Endodermal cell (in vitro differentiated cells): ENCODE measurements at regions not wholly inside any gene's neighbourhood (a gene's known extent, or its start where the extent isn't known, plus 50 kb on each side); places are given as distances from the start of the nearest gene placed in this dataset.

Source experiments
- DNase-seq: peaks from one replicate; pipeline ENCODE4 v3.0.0-alpha.2; 2017
- H3K27ac ChIP-seq: 2 replicates; pipeline ENCODE4 v1.5.1; 2013; ENCODE audit warnings: mild to moderate bottlenecking, low read depth, low read length, moderate library complexity
- H3K27me3 ChIP-seq: 2 replicates; pipeline ENCODE4 v1.6.1; 2013; ENCODE audit warnings: mild to moderate bottlenecking, low read length, moderate library complexity; ENCODE audit not compliant: insufficient read depth, control insufficient read depth, poor library complexity, severe bottlenecking
- H3K36me3 ChIP-seq: 2 replicates; pipeline ENCODE4 v1.7.0; 2013; ENCODE audit warnings: mild to moderate bottlenecking, low read length, moderate library complexity; ENCODE audit not compliant: control insufficient read depth, insufficient read depth
- H3K4me1 ChIP-seq: one replicate; pipeline ENCODE4 v1.7.0; 2013; ENCODE audit warnings: low read length; ENCODE audit not compliant: control insufficient read depth, insufficient read depth
- H3K4me3 ChIP-seq: 2 replicates; pipeline ENCODE4 v1.5.1; 2013; ENCODE audit warnings: mild to moderate bottlenecking, low read length, moderate library complexity
- H3K9ac ChIP-seq: 2 replicates; pipeline ENCODE4 v1.6.1; 2013; ENCODE audit warnings: mild to moderate bottlenecking, low read length, moderate library complexity; ENCODE audit not compliant: poor library complexity, severe bottlenecking; ENCODE audit errors: extremely low read depth
- H3K9me3 ChIP-seq: 2 replicates; pipeline ENCODE4 v1.6.1; 2013; ENCODE audit warnings: mild to moderate bottlenecking, low read length, moderate library complexity; ENCODE audit not compliant: control insufficient read depth
- H3K27ac Mint-ChIP-seq: 2 replicates; pipeline ENCODE4 v1.8.0; 2020; ENCODE audit warnings: mixed read lengths
- H3K27me3 Mint-ChIP-seq: 2 replicates; pipeline ENCODE4 v1.8.0; 2021; ENCODE audit warnings: mild to moderate bottlenecking, mixed read lengths; ENCODE audit not compliant: insufficient read depth
- H3K36me3 Mint-ChIP-seq: 2 replicates; pipeline ENCODE4 v1.8.0; 2020; ENCODE audit warnings: low read depth, mixed read lengths
- H3K4me1 Mint-ChIP-seq: 2 replicates; pipeline ENCODE4 v1.8.0; 2020; ENCODE audit warnings: mixed read lengths
- H3K4me3 Mint-ChIP-seq: 2 replicates; pipeline ENCODE4 v1.8.0; 2020; ENCODE audit warnings: mild to moderate bottlenecking, moderate library complexity, mixed read lengths
- H3K9me3 Mint-ChIP-seq: 2 replicates; pipeline ENCODE4 v1.8.0; 2020; ENCODE audit warnings: mild to moderate bottlenecking, mixed read lengths
- CTCF ChIP-seq: fragments of 200-600 bp; sonication (generic); conservative IDR thresholded peaks from 2 replicates; pipeline ENCODE4 v1.5.0; 2021; ENCODE audit warnings: antibody characterized with exemption, mild to moderate bottlenecking
- WGBS, 2 experiments: methylation state at CpG; one replicate each; pipeline versions ENCODE4 v1.1.5 to v1.1.7; 2013; ENCODE audit warnings: missing lambda C conversion rate in 2 of 2, mixed read lengths in 1 of 2; ENCODE audit not compliant: insufficient coverage in 1 of 2, insufficient read length in 1 of 2; 5-methylcytosine and 5-hydroxymethylcytosine counted together

GRCh38 chr18:71887509-71887908, 656.6 kb downstream of the CBLN2 start:
- no peak overlapping the region for H3K9ac ChIP-seq
- H3K27ac Mint-ChIP-seq = no peak overlapping the region
- H3K36me3 ChIP-seq = no peaks in the 10 kb centered on the region
- TF ChIP-seq CTCF = no peak
- no peaks in the 10 kb centered on the region for H3K4me1 Mint-ChIP-seq
- DNase-seq = no peak
- WGBS, 2 experiments = 87% methylated on average over 1 of the region's 1 CpG; no CpG with 5 or more reads in 1 of the 2 experiments
- no peak overlapping the region for H3K4me3 ChIP-seq
- no peaks in the 10 kb centered on the region for H3K9me3 Mint-ChIP-seq
- H3K4me1 ChIP-seq = no peaks in the 10 kb centered on the region
- H3K36me3 Mint-ChIP-seq = no peaks in the 10 kb centered on the region
- H3K4me3 Mint-ChIP-seq = no peak overlapping the region
- peaks cover 46% of the 10 kb centered on the region for H3K9me3 ChIP-seq
- H3K27me3 Mint-ChIP-seq = no peaks in the 10 kb centered on the region
- H3K27ac ChIP-seq = no peak overlapping the region
- H3K27me3 ChIP-seq = no peaks in the 10 kb centered on the region

GRCh38 chr18:71878226-71878625, 665.9 kb downstream of the CBLN2 start:
- H3K4me3 Mint-ChIP-seq = no peak overlapping the region
- H3K9me3 Mint-ChIP-seq = no peaks in the 10 kb centered on the region
- no peak for TF ChIP-seq CTCF
- 83 to 92% methylated on average over 2 to 4 of the region's 4 CpGs for WGBS, 2 experiments
- Histone ChIP-seq H3K4me3 (no peak overlapping the region), H3K36me3 (no peaks in the 10 kb centered on the region), H3K4me1 (no peaks in the 10 kb centered on the region), H3K27me3 (no peaks in the 10 kb centered on the region), H3K9me3 (peaks cover 60% of the 10 kb centered on the region), H3K9ac (no peak overlapping the region), H3K27ac (no peak overlapping the region)
- DNase-seq = no peak
- no peaks in the 10 kb centered on the region for H3K36me3 Mint-ChIP-seq
- H3K27ac Mint-ChIP-seq = no peak overlapping the region
- H3K4me1 Mint-ChIP-seq = peaks cover under 1% of the 10 kb centered on the region
- H3K27me3 Mint-ChIP-seq = no peaks in the 10 kb centered on the region

GRCh38 chr18:71873695-71874094, 670.4 kb downstream of the CBLN2 start:
- H3K9me3 ChIP-seq = peaks cover 64% of the 10 kb centered on the region
- no peaks in the 10 kb centered on the region for H3K4me1 ChIP-seq
- no peak overlapping the region for H3K27ac ChIP-seq
- H3K4me3 ChIP-seq = no peak overlapping the region
- Mint-ChIP-seq H3K4me1 (peaks cover 10% of the 10 kb centered on the region), H3K27ac (no peak overlapping the region), H3K4me3 (no peak overlapping the region), H3K27me3 (no peaks in the 10 kb centered on the region), H3K36me3 (no peaks in the 10 kb centered on the region), H3K9me3 (no peaks in the 10 kb centered on the region)
- no peak for DNase-seq
- H3K9ac ChIP-seq = no peak overlapping the region
- H3K36me3 ChIP-seq = no peaks in the 10 kb centered on the region
- TF ChIP-seq CTCF = no peak
- WGBS, 2 experiments = 90 to 93% methylated on average over 3 of the region's 4 CpGs
- H3K27me3 ChIP-seq = no peaks in the 10 kb centered on the region
